NCI-H524 treated with DMSO at 0.1 percent for 48 hours (cell line): ENCODE measurements at regions not wholly inside any gene's neighbourhood (a gene's known extent, or its start where the extent isn't known, plus 50 kb on each side); places are given as distances from the start of the nearest gene placed in this dataset.

ENCODE experiments used
- DNase-seq: peaks from one replicate; lab custom pipeline; 2025; lab: John Stamatoyannopoulos, UW

GRCh38 chr10:107913317-107914294 is 749.1 kb upstream of the SORCS1 start:
- no peak for DNase-seq

DNA sequence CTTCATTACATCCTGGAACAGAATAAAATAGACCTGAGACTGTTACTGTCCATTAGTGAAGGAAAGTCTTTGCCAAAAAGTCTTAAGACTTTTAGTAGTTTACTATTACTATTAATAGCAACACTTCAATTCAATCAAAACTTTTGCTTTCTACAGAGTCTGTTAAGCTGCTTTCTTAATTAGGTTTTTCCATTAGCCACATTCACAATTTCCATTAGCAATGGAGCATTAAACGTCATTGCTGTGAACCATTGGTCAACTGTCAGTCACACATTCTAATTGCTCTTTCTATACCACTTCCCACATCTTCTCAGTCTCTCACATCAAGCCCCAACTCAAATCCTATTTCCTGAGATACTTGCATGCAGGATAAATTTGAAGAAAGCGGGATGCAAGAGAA is 736.6 kb upstream of the SORCS1 start:
- no peak for DNase-seq

GRCh38 chr10:107900131-107900530 is 735.6 kb upstream of the SORCS1 start:
- DNase-seq: no peak

DNA sequence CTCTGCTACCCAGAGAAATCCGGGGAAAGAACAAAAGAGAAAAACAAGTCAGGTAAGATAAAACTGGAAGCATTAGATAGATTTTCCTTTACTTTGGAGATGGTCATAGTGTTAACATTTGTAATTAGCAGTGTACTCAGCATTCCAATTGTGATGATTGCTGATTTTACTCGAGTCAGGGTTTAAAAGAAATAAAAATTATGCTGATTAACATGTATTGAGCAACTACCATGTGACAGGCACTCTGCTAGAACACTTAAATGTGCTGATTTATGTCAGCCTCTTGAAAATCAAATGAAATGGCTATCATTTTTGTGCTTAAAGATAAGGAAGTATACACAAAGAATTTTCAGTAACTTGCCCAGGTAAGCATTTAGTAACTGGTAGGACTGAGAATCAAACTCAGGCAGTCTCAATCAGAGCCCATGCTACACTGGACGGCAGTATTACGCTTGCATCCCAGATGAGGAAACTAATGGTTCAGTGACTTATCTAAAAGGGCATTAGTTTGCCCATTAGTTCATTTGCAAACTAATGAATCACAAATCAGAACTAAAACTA is 735.1 kb upstream of the SORCS1 start:
- no peak for DNase-seq

- no peak for DNase-seq
Observed at GRCh38 chr10:107899075-107899474, 734.6 kb upstream of the SORCS1 start.

DNA sequence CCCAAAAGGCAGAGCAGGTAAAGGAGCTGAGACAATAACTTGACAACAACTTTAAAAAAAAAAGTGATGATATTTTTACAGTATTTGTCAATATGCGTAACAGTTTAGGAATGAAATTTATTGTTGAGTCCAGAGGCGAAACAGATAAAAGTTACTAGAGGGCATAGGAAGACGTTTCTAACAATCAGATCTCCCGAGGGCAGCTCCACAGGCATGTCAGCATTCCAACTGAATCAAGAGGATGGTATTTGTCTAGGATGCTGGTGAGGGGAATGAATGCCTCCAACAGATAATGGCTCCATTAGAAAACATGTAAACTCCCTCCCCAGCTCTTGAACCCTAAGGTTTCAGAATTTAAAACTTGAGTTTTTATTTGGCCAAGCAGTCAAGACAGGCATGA is 733.9 kb upstream of the SORCS1 start:
- DNase-seq: no peak

DNA sequence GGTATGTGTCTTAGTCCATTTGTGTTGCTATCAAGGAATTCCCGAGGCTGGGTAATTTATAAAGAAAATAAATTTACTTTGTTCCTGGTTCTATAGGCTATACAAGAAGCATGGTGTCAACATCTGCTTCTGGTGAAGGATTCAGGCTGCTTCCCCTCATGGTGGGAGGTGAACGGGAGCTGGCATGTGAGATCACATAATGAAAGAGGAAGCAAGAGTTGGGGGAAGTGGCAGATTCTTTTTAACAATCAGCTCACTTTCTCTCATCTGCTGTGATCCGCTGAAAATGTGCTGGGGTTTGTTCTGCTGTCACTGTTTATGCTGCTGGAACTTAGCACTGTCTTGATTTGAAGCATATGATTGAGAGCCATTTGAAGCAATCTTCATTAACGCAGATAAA is 730.0 kb upstream of the SORCS1 start:
- no peak for DNase-seq

- no peak for DNase-seq
Observed at GRCh38 chr10:107889105-107889504, 724.6 kb upstream of the SORCS1 start.

DNA sequence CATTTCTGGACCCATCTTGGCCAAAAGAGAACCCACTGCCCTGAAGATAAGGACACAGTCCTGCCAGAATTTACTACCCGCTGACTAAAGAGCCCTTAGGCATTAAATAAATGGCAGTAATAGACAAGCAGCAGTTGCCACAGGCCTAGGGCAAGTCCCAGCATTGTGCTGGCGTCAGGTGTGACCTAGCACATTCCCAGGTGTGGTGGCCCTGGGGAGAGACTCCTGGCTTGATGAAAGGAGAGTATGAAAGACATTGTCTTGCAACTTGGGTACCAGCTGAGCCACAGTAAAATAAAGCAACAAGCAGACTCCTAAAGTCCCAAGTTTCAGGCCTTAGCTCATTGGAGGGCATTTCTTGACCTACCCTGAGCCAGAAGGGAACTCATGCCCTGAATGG is 715.7 kb upstream of the SORCS1 start:
- no peak for DNase-seq

GRCh38 chr10:107873007-107873406 is 708.5 kb upstream of the SORCS1 start:
- DNase-seq: no peak

GRCh38 chr10:107865691-107866090 is 701.2 kb upstream of the SORCS1 start:
- no peak for DNase-seq

GRCh38 chr10:107859065-107859464 is 694.6 kb upstream of the SORCS1 start:
- DNase-seq: no peak

DNA sequence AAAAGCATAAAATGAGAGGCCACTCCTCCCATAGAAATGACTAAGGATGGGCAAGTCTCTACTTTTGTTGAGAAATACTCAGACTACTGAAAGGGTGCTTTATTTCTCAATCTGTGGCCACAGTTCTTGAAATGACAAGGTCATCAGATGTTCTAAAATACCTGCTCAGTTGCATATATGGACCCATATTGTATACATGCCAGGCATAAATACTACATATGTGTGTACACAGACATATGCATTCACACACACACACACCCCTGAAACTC is 691.5 kb upstream of the SORCS1 start:
- DNase-seq: no peak

- DNase-seq: no peak
Observed at GRCh38 chr10:107855301-107856046, 691.0 kb upstream of the SORCS1 start.

DNA sequence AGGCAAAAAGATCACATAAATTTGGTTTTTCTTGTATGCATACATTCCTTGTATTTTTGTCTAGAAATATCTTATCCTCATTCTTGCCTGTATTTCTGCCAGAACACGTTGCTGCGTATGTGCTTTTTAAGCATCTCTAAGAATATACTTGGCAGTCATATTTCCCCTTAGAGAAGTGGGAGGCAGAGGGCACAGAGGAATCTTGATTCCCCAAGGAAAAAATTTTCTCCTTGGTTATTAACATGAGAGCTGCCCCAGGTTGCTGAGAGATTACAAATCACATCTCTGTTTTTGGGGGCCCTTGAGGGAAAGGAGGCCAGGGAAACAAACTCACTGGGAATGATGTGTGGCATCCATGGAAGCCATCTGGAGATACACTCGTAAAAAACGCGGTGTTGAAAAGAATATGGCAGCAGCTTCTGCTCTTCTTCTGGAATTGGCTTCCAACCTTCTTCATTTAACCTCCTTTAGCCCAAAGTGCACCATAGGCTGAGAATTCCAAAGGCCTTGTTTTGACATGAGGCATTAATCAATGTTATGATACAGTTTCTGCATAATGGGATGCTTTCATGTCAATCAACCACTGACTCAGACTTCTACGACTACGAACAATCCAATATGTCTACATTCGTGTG is 684.3 kb upstream of the SORCS1 start:
- DNase-seq: no peak

- no peak for DNase-seq
Observed at GRCh38 chr10:107847620-107848019, 683.1 kb upstream of the SORCS1 start.

- DNase-seq: no peak
Observed at GRCh38 chr10:107834706-107835105, 670.2 kb upstream of the SORCS1 start.

- DNase-seq: no peak
Observed at GRCh38 chr10:107831772-107832171, 667.3 kb upstream of the SORCS1 start.

DNA sequence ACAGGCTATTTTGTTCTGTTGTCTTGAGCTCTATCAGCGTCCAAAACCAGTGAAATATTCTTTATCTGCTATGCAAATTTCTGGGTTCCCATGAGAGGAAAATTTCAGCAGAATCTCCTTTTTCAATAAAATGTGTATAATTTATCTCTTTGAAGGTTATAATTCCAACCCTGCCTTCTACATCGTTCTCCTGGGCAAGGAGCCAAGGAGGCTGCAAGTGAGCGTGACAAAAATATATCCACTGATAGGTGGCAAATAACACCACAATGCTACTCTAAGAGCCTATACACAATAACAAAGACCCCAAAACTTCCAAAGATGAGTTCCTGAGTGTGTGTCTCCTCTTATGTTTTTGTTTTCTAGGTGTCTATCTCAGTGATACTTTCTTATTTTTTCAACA is 664.7 kb upstream of the SORCS1 start:
- no peak for DNase-seq

DNA sequence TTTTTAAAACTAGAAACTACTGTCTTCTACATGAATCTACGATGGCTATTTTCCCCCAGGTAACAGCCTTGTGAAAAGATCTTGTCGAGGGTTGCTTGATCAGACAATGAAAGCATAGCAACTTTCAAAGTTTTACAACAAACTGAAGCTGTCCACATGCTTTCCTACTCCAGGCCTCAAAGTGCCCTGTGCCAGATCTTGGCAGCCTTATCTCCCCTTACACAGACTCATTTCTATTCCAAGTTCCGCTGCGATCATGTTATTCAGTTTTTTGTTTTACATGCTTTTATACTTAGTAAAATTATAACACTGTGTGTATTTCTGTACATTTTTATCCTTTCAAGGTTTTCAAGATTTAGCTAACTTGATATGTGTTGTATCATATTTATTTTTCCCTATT is 661.7 kb upstream of the SORCS1 start:
- DNase-seq: no peak

GRCh38 chr10:107814865-107815487 is 650.5 kb upstream of the SORCS1 start:
- no peak for DNase-seq
